ENCODE measurements at regions not wholly inside any gene's neighbourhood (a gene's known extent, or its start where the extent isn't known, plus 50 kb on each side); places are given as distances from the start of the nearest gene placed in this dataset.

DNA sequence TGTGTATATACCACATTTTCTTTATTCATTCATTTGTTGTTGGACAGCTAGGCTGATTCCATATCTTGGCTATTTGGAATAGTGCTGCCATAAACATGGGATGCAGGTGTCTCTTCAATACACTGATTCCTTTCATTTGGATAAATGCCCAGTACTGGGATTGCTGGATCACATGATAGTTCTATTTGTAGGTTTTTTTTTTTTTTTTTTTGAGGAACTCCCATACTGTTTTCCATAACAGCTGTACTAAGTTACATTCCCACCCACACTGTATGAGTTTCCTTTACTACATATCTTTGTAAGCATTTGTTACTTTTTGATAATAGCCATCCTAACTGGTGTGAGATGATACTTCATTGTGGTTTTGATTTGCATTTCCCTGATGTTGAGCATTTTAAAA is 437.7 kb downstream of the DIPK2A start:
- no peak for DNase-seq
- Mint-ChIP-seq H3K4me3 (no peak overlapping the region), H3K9me3 (peaks cover 9% of the 10 kb centered on the region), H3K36me3 (ENCODE audit: low read depth) (no peaks in the 10 kb centered on the region), H3K27me3 (no peaks in the 10 kb centered on the region), H3K4me1 (ENCODE audit: low read depth) (no peaks in the 10 kb centered on the region), H3K27ac (no peak overlapping the region)
- H3K9me3 ChIP-seq (ENCODE audit: control insufficient read depth in 1 of 2, insufficient read depth in 1 of 2, low read length in 2 of 2) = peaks cover 0 to 13% of the 10 kb centered on the region in 2 experiments
- no peak overlapping the region for H3K4me3 ChIP-seq (ENCODE audit: low read length)
- ChIA-PET POLR2A (no interaction called here), CTCF (no interaction called here)
- intact Hi-C loops (cut with DNase I, micrococcal nuclease) = no loop called here
- H3K27me3 ChIP-seq (ENCODE audit: control insufficient read depth in 1 of 2, insufficient read depth in 2 of 2, low read length in 2 of 2) = no peaks in the 10 kb centered on the region
- TF ChIP-seq, protein P1, sequence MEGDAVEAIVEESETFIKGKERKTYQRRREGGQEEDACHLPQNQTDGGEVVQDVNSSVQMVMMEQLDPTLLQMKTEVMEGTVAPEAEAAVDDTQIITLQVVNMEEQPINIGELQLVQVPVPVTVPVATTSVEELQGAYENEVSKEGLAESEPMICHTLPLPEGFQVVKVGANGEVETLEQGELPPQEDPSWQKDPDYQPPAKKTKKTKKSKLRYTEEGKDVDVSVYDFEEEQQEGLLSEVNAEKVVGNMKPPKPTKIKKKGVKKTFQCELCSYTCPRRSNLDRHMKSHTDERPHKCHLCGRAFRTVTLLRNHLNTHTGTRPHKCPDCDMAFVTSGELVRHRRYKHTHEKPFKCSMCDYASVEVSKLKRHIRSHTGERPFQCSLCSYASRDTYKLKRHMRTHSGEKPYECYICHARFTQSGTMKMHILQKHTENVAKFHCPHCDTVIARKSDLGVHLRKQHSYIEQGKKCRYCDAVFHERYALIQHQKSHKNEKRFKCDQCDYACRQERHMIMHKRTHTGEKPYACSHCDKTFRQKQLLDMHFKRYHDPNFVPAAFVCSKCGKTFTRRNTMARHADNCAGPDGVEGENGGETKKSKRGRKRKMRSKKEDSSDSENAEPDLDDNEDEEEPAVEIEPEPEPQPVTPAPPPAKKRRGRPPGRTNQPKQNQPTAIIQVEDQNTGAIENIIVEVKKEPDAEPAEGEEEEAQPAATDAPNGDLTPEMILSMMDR (IDR thresholded peaks at IDR 0.05) = no peak
- ATAC-seq (ENCODE audit: poor library complexity) = no peak
- no peaks in the 10 kb centered on the region for H3K4me1 ChIP-seq (ENCODE audit: insufficient read depth, low read length)
- H3K36me3 ChIP-seq (ENCODE audit: insufficient read depth, low read length) = no peaks in the 10 kb centered on the region
- H3K27ac ChIP-seq (ENCODE audit: low read depth in 1 of 2, low read length in 2 of 2) = no peak overlapping the region

DNA sequence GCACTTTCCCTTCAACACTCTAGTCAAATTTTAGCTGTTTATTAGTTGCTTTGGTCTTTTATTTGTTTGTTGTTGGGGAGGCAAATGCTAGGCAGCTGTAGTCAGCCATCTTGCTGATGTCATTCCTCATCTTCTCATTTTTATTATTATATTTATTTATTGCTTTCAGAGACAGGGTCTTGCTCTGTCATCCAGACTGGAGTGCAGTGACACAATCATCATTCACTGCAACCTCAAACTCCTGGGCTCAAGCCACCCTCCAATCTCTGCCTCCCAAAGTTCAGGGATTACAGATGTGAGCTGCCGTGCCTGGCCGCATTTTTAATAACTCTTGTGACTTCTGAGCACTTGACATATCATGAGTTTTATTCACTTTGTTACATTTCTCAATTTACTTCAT is 441.4 kb downstream of the DIPK2A start:
- Histone ChIP-seq H3K27ac (ENCODE audit: low read depth in 1 of 2, low read length in 2 of 2) (no peak overlapping the region), H3K4me3 (ENCODE audit: low read length) (no peak overlapping the region), H3K36me3 (ENCODE audit: insufficient read depth, low read length) (no peaks in the 10 kb centered on the region), H3K4me1 (ENCODE audit: insufficient read depth, low read length) (no peaks in the 10 kb centered on the region), H3K9me3 (ENCODE audit: control insufficient read depth in 1 of 2, insufficient read depth in 1 of 2, low read length in 2 of 2) (peaks cover 0 to 9% of the 10 kb centered on the region in 2 experiments), H3K27me3 (ENCODE audit: control insufficient read depth in 1 of 2, insufficient read depth in 2 of 2, low read length in 2 of 2) (no peaks in the 10 kb centered on the region)
- CTCF ChIA-PET = no interaction called here
- Mint-ChIP-seq H3K4me3 (no peak overlapping the region), H3K27ac (no peak overlapping the region), H3K4me1 (ENCODE audit: low read depth) (no peaks in the 10 kb centered on the region), H3K36me3 (ENCODE audit: low read depth) (no peaks in the 10 kb centered on the region), H3K27me3 (peaks cover 5% of the 10 kb centered on the region), H3K9me3 (peaks cover 9% of the 10 kb centered on the region)
- no peak for DNase-seq
- ATAC-seq (ENCODE audit: poor library complexity) = no peak
- POLR2A ChIA-PET = no interaction called here
- TF ChIP-seq, protein P1 (IDR thresholded peaks at IDR 0.05) = no peak
- intact Hi-C loops (cut with DNase I, micrococcal nuclease) = no loop called here

DNA sequence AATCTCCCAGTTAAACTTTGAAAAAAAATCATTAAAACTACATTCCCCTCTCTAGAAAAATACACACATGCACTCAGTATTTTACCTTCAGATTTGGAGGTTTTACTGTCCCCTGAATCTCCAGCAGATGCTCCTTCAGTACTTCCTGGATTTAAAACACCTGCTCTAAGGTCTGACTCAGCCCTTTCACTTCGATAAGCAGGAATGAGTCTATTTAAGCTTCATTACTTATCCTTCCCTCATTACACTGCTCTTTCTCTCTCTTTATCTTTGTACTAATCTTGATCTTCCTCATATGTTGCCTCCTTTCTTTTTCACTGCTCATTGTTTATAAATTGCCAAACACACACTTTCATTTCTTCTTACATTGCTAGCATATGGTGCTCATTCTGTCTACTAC is 443.9 kb downstream of the DIPK2A start:
- TF ChIP-seq, protein P1 (IDR thresholded peaks at IDR 0.05) = no peak
- intact Hi-C loops (cut with DNase I, micrococcal nuclease) = no loop called here
- peaks cover 5% of the 10 kb centered on the region for H3K27me3 Mint-ChIP-seq
- POLR2A ChIA-PET = no interaction called here
- H3K36me3 ChIP-seq (ENCODE audit: insufficient read depth, low read length) = no peaks in the 10 kb centered on the region
- ATAC-seq (ENCODE audit: poor library complexity) = no peak
- H3K4me3 ChIP-seq (ENCODE audit: low read length) = no peak overlapping the region
- no peaks in the 10 kb centered on the region for H3K27me3 ChIP-seq (ENCODE audit: control insufficient read depth in 1 of 2, insufficient read depth in 2 of 2, low read length in 2 of 2)
- no peaks in the 10 kb centered on the region for H3K4me1 ChIP-seq (ENCODE audit: insufficient read depth, low read length)
- no peaks in the 10 kb centered on the region for H3K4me1 Mint-ChIP-seq (ENCODE audit: low read depth)
- no peak overlapping the region for H3K27ac ChIP-seq (ENCODE audit: low read depth in 1 of 2, low read length in 2 of 2)
- no peak overlapping the region for H3K4me3 Mint-ChIP-seq
- no peak for DNase-seq
- peaks cover 0 to 9% of the 10 kb centered on the region in 2 experiments for H3K9me3 ChIP-seq (ENCODE audit: control insufficient read depth in 1 of 2, insufficient read depth in 1 of 2, low read length in 2 of 2)
- H3K27ac Mint-ChIP-seq = no peak overlapping the region
- CTCF ChIA-PET = no interaction called here
- no peaks in the 10 kb centered on the region for H3K36me3 Mint-ChIP-seq (ENCODE audit: low read depth)
- H3K9me3 Mint-ChIP-seq = peaks cover 5% of the 10 kb centered on the region
